Femur (tissue), 1 donor: ENCODE measurements at regions not wholly inside any gene's neighbourhood (a gene's known extent, or its start where the extent isn't known, plus 50 kb on each side); places are given as distances from the start of the nearest gene placed in this dataset.
A peak's percentile ranks its signal among the peaks of the same experiment; 100 is the strongest.
"Not testable (repeated sequence)": the region's sequence is repeated elsewhere in the genome, so short reads cannot be mapped to it uniquely, and the experiment has no call there.

Source experiments
- DNase-seq: peaks from one replicate; pipeline ENCODE4 v3.0.0-alpha.2; 2017

GRCh38 chrX:67288156-67288555 lies 255.7 kb upstream of the AR start:
- no peak for DNase-seq

GRCh38 chrX:67289055-67289499 lies 254.7 kb upstream of the AR start:
- peak; percentile 38 for DNase-seq

GRCh38 chrX:67290489-67291220 lies 253.2 kb upstream of the AR start:
- no peak for DNase-seq

GRCh38 chrX:67295924-67296323 lies 247.9 kb upstream of the AR start:
- no peak for DNase-seq

- DNase-seq = no peak
Measured at GRCh38 chrX:67296395-67296794, 247.4 kb upstream of the AR start.

- no peak for DNase-seq
Measured at GRCh38 chrX:67317725-67318124, 226.1 kb upstream of the AR start.

GRCh38 chrX:67328476-67328875 lies 215.3 kb upstream of the AR start:
- DNase-seq = no peak

- DNase-seq = no peak
Measured at GRCh38 chrX:67334323-67334722, 209.5 kb upstream of the AR start.

GRCh38 chrX:67338262-67338661 lies 205.6 kb upstream of the AR start:
- no peak for DNase-seq

- DNase-seq = no peak
Measured at GRCh38 chrX:67342138-67342537, 201.7 kb upstream of the AR start.

GRCh38 chrX:67346225-67346624 lies 197.6 kb upstream of the AR start:
- no peak for DNase-seq

- no peak for DNase-seq
Measured at GRCh38 chrX:67346667-67347066, 197.2 kb upstream of the AR start.

GRCh38 chrX:67347145-67347544 lies 196.7 kb upstream of the AR start:
- DNase-seq = no peak

- DNase-seq = no peak
Measured at GRCh38 chrX:67351411-67351810, 192.4 kb upstream of the AR start.

GRCh38 chrX:67353651-67354370 lies 190.0 kb upstream of the AR start:
- no peak for DNase-seq

- DNase-seq = not testable (repeated sequence)
Measured at GRCh38 chrX:67361267-67361666, 182.6 kb upstream of the AR start.

- DNase-seq = no peak
Measured at GRCh38 chrX:67384403-67384802, 159.4 kb upstream of the AR start.

GRCh38 chrX:67408423-67409079 lies 135.3 kb upstream of the AR start:
- DNase-seq = no peak

GRCh38 chrX:67415937-67416336 lies 127.9 kb upstream of the AR start:
- no peak for DNase-seq

- no peak for DNase-seq
Measured at GRCh38 chrX:67426946-67427345, 116.9 kb upstream of the AR start.

GRCh38 chrX:67435536-67435935 lies 108.3 kb upstream of the AR start:
- DNase-seq = no peak

GRCh38 chrX:67436867-67437266 lies 107.0 kb upstream of the AR start:
- no peak for DNase-seq

GRCh38 chrX:67437821-67438220 lies 106.0 kb upstream of the AR start:
- no peak for DNase-seq

- DNase-seq = not testable (repeated sequence)
Measured at GRCh38 chrX:67475259-67475658, 68.6 kb upstream of the AR start.
